ENCODE measurements at regions not wholly inside any gene's neighbourhood (a gene's known extent, or its start where the extent isn't known, plus 50 kb on each side); places are given as distances from the start of the nearest gene placed in this dataset.
"Not testable (repeated sequence)": the region's sequence is repeated elsewhere in the genome, so short reads cannot be mapped to it uniquely, and the experiment has no call there.

DNA sequence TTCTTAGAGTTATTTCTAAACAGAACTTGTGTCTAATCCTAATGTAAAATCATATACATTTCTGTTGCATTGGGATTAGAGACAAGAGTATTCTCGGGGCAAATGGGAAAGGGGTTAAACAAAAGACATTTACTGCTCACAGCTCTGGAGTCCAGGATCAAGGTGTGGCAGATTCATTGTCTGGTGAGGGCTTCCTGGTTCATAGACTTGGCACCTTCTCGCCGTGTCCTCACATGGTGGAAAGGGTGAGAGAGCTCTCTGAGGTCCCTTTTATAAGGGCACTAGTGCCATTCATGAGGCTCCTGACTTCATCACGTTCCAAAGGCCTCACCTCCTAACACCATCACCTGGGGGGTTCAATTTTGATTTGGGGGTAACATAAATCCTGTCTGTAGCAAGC, 90.3 kb upstream of the PRKX start:
- H3K79me2 ChIP-seq (ENCODE audit: insufficient read depth, low read length) = no peaks in the 10 kb centered on the region
- H4K20me1 ChIP-seq (ENCODE audit: insufficient read depth, low read length) = no peaks in the 10 kb centered on the region
- H3K4me1 ChIP-seq (ENCODE audit: insufficient read depth, low read length, severe bottlenecking) = no peaks in the 10 kb centered on the region
- H3K36me3 ChIP-seq (ENCODE audit: insufficient read depth, low read length) = no peaks in the 10 kb centered on the region
- TF ChIP-seq, protein P1, sequence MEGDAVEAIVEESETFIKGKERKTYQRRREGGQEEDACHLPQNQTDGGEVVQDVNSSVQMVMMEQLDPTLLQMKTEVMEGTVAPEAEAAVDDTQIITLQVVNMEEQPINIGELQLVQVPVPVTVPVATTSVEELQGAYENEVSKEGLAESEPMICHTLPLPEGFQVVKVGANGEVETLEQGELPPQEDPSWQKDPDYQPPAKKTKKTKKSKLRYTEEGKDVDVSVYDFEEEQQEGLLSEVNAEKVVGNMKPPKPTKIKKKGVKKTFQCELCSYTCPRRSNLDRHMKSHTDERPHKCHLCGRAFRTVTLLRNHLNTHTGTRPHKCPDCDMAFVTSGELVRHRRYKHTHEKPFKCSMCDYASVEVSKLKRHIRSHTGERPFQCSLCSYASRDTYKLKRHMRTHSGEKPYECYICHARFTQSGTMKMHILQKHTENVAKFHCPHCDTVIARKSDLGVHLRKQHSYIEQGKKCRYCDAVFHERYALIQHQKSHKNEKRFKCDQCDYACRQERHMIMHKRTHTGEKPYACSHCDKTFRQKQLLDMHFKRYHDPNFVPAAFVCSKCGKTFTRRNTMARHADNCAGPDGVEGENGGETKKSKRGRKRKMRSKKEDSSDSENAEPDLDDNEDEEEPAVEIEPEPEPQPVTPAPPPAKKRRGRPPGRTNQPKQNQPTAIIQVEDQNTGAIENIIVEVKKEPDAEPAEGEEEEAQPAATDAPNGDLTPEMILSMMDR (IDR thresholded peaks at IDR 0.05; ENCODE audit: low read length) = no peak
- no peak for TF ChIP-seq EZH2 (IDR thresholded peaks at IDR 0.05; ENCODE audit: borderline replicate concordance, low read length)
- H2AFZ ChIP-seq (ENCODE audit: low read length) = no peak overlapping the region
- no peak overlapping the region for H3K9ac ChIP-seq (ENCODE audit: low read length)
- no peaks in the 10 kb centered on the region for H3K27me3 ChIP-seq (ENCODE audit: insufficient read depth, low read length)
- H3K27ac ChIP-seq (ENCODE audit: low read depth, low read length, poor library complexity, severe bottlenecking) = no peak overlapping the region
- H3F3A ChIP-seq (ENCODE audit: insufficient read depth, low read length) = no peaks in the 10 kb centered on the region
- no peak overlapping the region for H3K4me3 ChIP-seq (ENCODE audit: low read depth, low read length, poor library complexity, severe bottlenecking)
- no peak overlapping the region for H3K4me2 ChIP-seq (ENCODE audit: low read length)
- H3K9me3 ChIP-seq (ENCODE audit: low read length) = no peaks in the 10 kb centered on the region
- H3K9me2 ChIP-seq (ENCODE audit: low read depth, low read length) = no peaks in the 10 kb centered on the region

GRCh38 chrX:3803305-3803704, 89.9 kb upstream of the PRKX start:
- H3K4me3 ChIP-seq (ENCODE audit: low read depth, low read length, poor library complexity, severe bottlenecking) = no peak overlapping the region
- H2AFZ ChIP-seq (ENCODE audit: low read length) = no peak overlapping the region
- H3K9me3 ChIP-seq (ENCODE audit: low read length) = no peaks in the 10 kb centered on the region
- no peaks in the 10 kb centered on the region for H3K9me2 ChIP-seq (ENCODE audit: low read depth, low read length)
- H3K36me3 ChIP-seq (ENCODE audit: insufficient read depth, low read length) = no peaks in the 10 kb centered on the region
- no peaks in the 10 kb centered on the region for H3K79me2 ChIP-seq (ENCODE audit: insufficient read depth, low read length)
- H3K27ac ChIP-seq (ENCODE audit: low read depth, low read length, poor library complexity, severe bottlenecking) = no peak overlapping the region
- no peak overlapping the region for H3K9ac ChIP-seq (ENCODE audit: low read length)
- no peaks in the 10 kb centered on the region for H4K20me1 ChIP-seq (ENCODE audit: insufficient read depth, low read length)
- H3K27me3 ChIP-seq (ENCODE audit: insufficient read depth, low read length) = no peaks in the 10 kb centered on the region
- no peaks in the 10 kb centered on the region for H3F3A ChIP-seq (ENCODE audit: insufficient read depth, low read length)
- no peaks in the 10 kb centered on the region for H3K4me1 ChIP-seq (ENCODE audit: insufficient read depth, low read length, severe bottlenecking)
- TF ChIP-seq, protein P1 (IDR thresholded peaks at IDR 0.05; ENCODE audit: low read length) = no peak
- no peak for TF ChIP-seq EZH2 (IDR thresholded peaks at IDR 0.05; ENCODE audit: borderline replicate concordance, low read length)
- no peak overlapping the region for H3K4me2 ChIP-seq (ENCODE audit: low read length)

GRCh38 chrX:3795411-3795810, 82.0 kb upstream of the PRKX start:
- H3K9me3 ChIP-seq (ENCODE audit: low read length); H3K4me3 ChIP-seq (ENCODE audit: low read depth, low read length, poor library complexity, severe bottlenecking); H3K27me3 ChIP-seq (ENCODE audit: insufficient read depth, low read length); H3K27ac ChIP-seq (ENCODE audit: low read depth, low read length, poor library complexity, severe bottlenecking); H3K4me1 ChIP-seq (ENCODE audit: insufficient read depth, low read length, severe bottlenecking); H3K9me2 ChIP-seq (ENCODE audit: low read depth, low read length); H3K4me2 ChIP-seq (ENCODE audit: low read length); H2AFZ ChIP-seq (ENCODE audit: low read length); H3K79me2 ChIP-seq (ENCODE audit: insufficient read depth, low read length); H3F3A ChIP-seq (ENCODE audit: insufficient read depth, low read length); H4K20me1 ChIP-seq (ENCODE audit: insufficient read depth, low read length); H3K36me3 ChIP-seq (ENCODE audit: insufficient read depth, low read length); H3K9ac ChIP-seq (ENCODE audit: low read length): not testable (repeated sequence)

DNA sequence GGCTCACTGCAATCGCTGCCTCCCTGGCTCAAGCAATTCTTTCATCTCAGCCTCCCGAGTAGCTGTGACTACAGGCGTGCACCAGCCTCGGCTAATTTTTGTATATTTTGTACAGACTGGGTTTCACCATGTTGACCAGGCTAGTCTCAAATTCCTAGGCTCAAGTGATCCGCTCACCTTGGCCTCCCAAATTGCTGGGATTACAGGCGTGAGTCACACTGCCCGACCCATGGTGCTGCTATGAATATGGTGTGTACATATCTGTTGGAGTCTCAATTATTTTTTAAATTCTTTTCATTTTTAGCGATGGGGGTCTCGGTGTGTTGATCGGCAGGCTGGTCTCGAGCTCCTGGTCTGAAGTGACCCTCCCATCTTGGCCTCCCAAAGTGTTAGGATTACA, 78.0 kb upstream of the PRKX start:
- no peaks in the 10 kb centered on the region for H3K27me3 ChIP-seq (ENCODE audit: insufficient read depth, low read length)
- no peaks in the 10 kb centered on the region for H3K36me3 ChIP-seq (ENCODE audit: insufficient read depth, low read length)
- H3K4me2 ChIP-seq (ENCODE audit: low read length) = no peak overlapping the region
- TF ChIP-seq, protein P1 (IDR thresholded peaks at IDR 0.05; ENCODE audit: low read length) = no peak
- no peak for TF ChIP-seq EZH2 (IDR thresholded peaks at IDR 0.05; ENCODE audit: borderline replicate concordance, low read length)
- H3K4me1 ChIP-seq (ENCODE audit: insufficient read depth, low read length, severe bottlenecking) = no peaks in the 10 kb centered on the region
- H3K27ac ChIP-seq (ENCODE audit: low read depth, low read length, poor library complexity, severe bottlenecking) = no peak overlapping the region
- no peaks in the 10 kb centered on the region for H4K20me1 ChIP-seq (ENCODE audit: insufficient read depth, low read length)
- no peaks in the 10 kb centered on the region for H3K9me3 ChIP-seq (ENCODE audit: low read length)
- H3F3A ChIP-seq (ENCODE audit: insufficient read depth, low read length) = no peaks in the 10 kb centered on the region
- no peak overlapping the region for H2AFZ ChIP-seq (ENCODE audit: low read length)
- H3K79me2 ChIP-seq (ENCODE audit: insufficient read depth, low read length) = no peaks in the 10 kb centered on the region
- H3K9me2 ChIP-seq (ENCODE audit: low read depth, low read length) = no peaks in the 10 kb centered on the region
- no peak overlapping the region for H3K9ac ChIP-seq (ENCODE audit: low read length)
- H3K4me3 ChIP-seq (ENCODE audit: low read depth, low read length, poor library complexity, severe bottlenecking) = no peak overlapping the region

All from OCI-LY1 (cell line).